ENCODE measurements at regions not wholly inside any gene's neighbourhood (a gene's known extent, or its start where the extent isn't known, plus 50 kb on each side); places are given as distances from the start of the nearest gene placed in this dataset.

- no peak overlapping the region for H3K9ac ChIP-seq (ENCODE audit: low read length)
- H4K20me1 ChIP-seq (ENCODE audit: insufficient read depth, low read length) = no peaks in the 10 kb centered on the region
- TF ChIP-seq EZH2phosphoT487 (IDR thresholded peaks at IDR 0.05; ENCODE audit: low read depth) = no peak
- TF ChIP-seq CTCF (IDR thresholded peaks at IDR 0.05; ENCODE audit: low read depth, low read length) = no peak
- no peaks in the 10 kb centered on the region for H3K9me3 ChIP-seq (ENCODE audit: insufficient read depth, low read length)
- no peak overlapping the region for H3K27ac ChIP-seq (ENCODE audit: low read length)
- no peaks in the 10 kb centered on the region for H3K4me1 ChIP-seq (ENCODE audit: low read length)
- no peak overlapping the region for H3K4me2 ChIP-seq (ENCODE audit: low read length)
- H3K27me3 ChIP-seq (ENCODE audit: low read depth, low read length) = no peaks in the 10 kb centered on the region
- no peak overlapping the region for H2AFZ ChIP-seq (ENCODE audit: low read depth, low read length)
- H3K79me2 ChIP-seq (ENCODE audit: low read length) = no peaks in the 10 kb centered on the region
- H3K36me3 ChIP-seq (replicated peaks; ENCODE audit: low read depth, low read length) = no peaks in the 10 kb centered on the region
- H3K4me3 ChIP-seq (ENCODE audit: low read length) = no peak overlapping the region
These were observed 1135.9 kb downstream of the CNTNAP5 start for GRCh38 chr2:125160947-125161346.

GRCh38 chr2:125167152-125167551 is 1142.1 kb downstream of the CNTNAP5 start:
- no peaks in the 10 kb centered on the region for H3K36me3 ChIP-seq (replicated peaks; ENCODE audit: low read depth, low read length)
- no peak overlapping the region for H3K4me3 ChIP-seq (ENCODE audit: low read length)
- no peak overlapping the region for H3K27ac ChIP-seq (ENCODE audit: low read length)
- no peaks in the 10 kb centered on the region for H3K4me1 ChIP-seq (ENCODE audit: low read length)
- no peaks in the 10 kb centered on the region for H4K20me1 ChIP-seq (ENCODE audit: insufficient read depth, low read length)
- no peaks in the 10 kb centered on the region for H3K9me3 ChIP-seq (ENCODE audit: insufficient read depth, low read length)
- TF ChIP-seq EZH2phosphoT487 (IDR thresholded peaks at IDR 0.05; ENCODE audit: low read depth) = no peak
- TF ChIP-seq CTCF (IDR thresholded peaks at IDR 0.05; ENCODE audit: low read depth, low read length) = no peak
- H3K4me2 ChIP-seq (ENCODE audit: low read length) = no peak overlapping the region
- H2AFZ ChIP-seq (ENCODE audit: low read depth, low read length) = no peak overlapping the region
- no peaks in the 10 kb centered on the region for H3K79me2 ChIP-seq (ENCODE audit: low read length)
- H3K9ac ChIP-seq (ENCODE audit: low read length) = no peak overlapping the region
- H3K27me3 ChIP-seq (ENCODE audit: low read depth, low read length) = no peaks in the 10 kb centered on the region

- Histone ChIP-seq H3K4me3 (ENCODE audit: low read length) (no peak overlapping the region), H3K4me2 (ENCODE audit: low read length) (no peak overlapping the region), H4K20me1 (ENCODE audit: insufficient read depth, low read length) (no peaks in the 10 kb centered on the region), H3K36me3 (replicated peaks; ENCODE audit: low read depth, low read length) (no peaks in the 10 kb centered on the region), H3K27ac (ENCODE audit: low read length) (no peak overlapping the region), H3K79me2 (ENCODE audit: low read length) (no peaks in the 10 kb centered on the region), H3K4me1 (ENCODE audit: low read length) (no peaks in the 10 kb centered on the region), H3K9me3 (ENCODE audit: insufficient read depth, low read length) (no peaks in the 10 kb centered on the region), H3K27me3 (ENCODE audit: low read depth, low read length) (no peaks in the 10 kb centered on the region), H2AFZ (ENCODE audit: low read depth, low read length) (no peak overlapping the region), H3K9ac (ENCODE audit: low read length) (no peak overlapping the region)
- TF ChIP-seq CTCF (IDR thresholded peaks at IDR 0.05; ENCODE audit: low read depth, low read length) (no peak), EZH2phosphoT487 (IDR thresholded peaks at IDR 0.05; ENCODE audit: low read depth) (no peak)
These were observed 1142.7 kb downstream of the CNTNAP5 start for GRCh38 chr2:125167820-125168219.

GRCh38 chr2:125168442-125168841 is 1143.4 kb downstream of the CNTNAP5 start:
- Histone ChIP-seq H3K9me3 (ENCODE audit: insufficient read depth, low read length) (no peaks in the 10 kb centered on the region), H3K27me3 (ENCODE audit: low read depth, low read length) (no peaks in the 10 kb centered on the region), H3K4me2 (ENCODE audit: low read length) (no peak overlapping the region), H3K9ac (ENCODE audit: low read length) (no peak overlapping the region), H3K4me1 (ENCODE audit: low read length) (no peaks in the 10 kb centered on the region), H3K27ac (ENCODE audit: low read length) (no peak overlapping the region), H4K20me1 (ENCODE audit: insufficient read depth, low read length) (no peaks in the 10 kb centered on the region), H3K79me2 (ENCODE audit: low read length) (no peaks in the 10 kb centered on the region), H3K36me3 (replicated peaks; ENCODE audit: low read depth, low read length) (no peaks in the 10 kb centered on the region), H2AFZ (ENCODE audit: low read depth, low read length) (no peak overlapping the region), H3K4me3 (ENCODE audit: low read length) (no peak overlapping the region)
- no peak for TF ChIP-seq CTCF (IDR thresholded peaks at IDR 0.05; ENCODE audit: low read depth, low read length)
- TF ChIP-seq EZH2phosphoT487 (IDR thresholded peaks at IDR 0.05; ENCODE audit: low read depth) = no peak
